ENCODE measurements at regions not wholly inside any gene's neighbourhood (a gene's known extent, or its start where the extent isn't known, plus 50 kb on each side); places are given as distances from the start of the nearest gene placed in this dataset.

GRCh38 chr1:170789063-170789462, 125.1 kb downstream of the PRRX1 start:
- DNase-seq (ENCODE audit: low read depth, low spot score): no peak
- in situ Hi-C loops (cut with HindIII; ENCODE audit: low sequenced_read_pairs): no loop called here
- no peak overlapping the region for H3K4me3 ChIP-seq (ENCODE audit: low read depth, low read length)
- TF ChIP-seq, protein P1, sequence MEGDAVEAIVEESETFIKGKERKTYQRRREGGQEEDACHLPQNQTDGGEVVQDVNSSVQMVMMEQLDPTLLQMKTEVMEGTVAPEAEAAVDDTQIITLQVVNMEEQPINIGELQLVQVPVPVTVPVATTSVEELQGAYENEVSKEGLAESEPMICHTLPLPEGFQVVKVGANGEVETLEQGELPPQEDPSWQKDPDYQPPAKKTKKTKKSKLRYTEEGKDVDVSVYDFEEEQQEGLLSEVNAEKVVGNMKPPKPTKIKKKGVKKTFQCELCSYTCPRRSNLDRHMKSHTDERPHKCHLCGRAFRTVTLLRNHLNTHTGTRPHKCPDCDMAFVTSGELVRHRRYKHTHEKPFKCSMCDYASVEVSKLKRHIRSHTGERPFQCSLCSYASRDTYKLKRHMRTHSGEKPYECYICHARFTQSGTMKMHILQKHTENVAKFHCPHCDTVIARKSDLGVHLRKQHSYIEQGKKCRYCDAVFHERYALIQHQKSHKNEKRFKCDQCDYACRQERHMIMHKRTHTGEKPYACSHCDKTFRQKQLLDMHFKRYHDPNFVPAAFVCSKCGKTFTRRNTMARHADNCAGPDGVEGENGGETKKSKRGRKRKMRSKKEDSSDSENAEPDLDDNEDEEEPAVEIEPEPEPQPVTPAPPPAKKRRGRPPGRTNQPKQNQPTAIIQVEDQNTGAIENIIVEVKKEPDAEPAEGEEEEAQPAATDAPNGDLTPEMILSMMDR (IDR thresholded peaks at IDR 0.05; ENCODE audit: low read depth, low read length): no peak

DNA sequence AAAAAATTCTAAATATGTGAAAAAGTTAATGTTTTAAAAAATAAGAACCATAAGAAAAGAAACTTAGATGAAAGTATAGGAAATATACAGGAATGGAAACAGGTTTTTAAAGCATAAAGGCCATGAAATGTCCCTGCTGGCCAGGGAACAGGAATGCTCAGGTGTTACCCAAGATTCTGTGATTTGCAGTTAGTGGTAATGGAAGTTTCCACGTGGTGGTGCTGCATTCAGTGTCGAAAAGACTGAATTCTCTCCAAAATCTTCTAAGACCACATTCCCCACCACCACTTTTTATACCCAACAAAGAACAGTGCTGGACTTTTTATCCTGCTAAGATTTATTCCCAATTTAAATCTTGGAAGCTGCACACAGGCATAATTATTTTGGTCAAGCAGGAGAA, 126.2 kb downstream of the PRRX1 start:
- TF ChIP-seq, protein P1 (IDR thresholded peaks at IDR 0.05; ENCODE audit: low read depth, low read length): peak; percentile 19
- no peak overlapping the region for H3K4me3 ChIP-seq (ENCODE audit: low read depth, low read length)
- in situ Hi-C loops (cut with HindIII; ENCODE audit: low sequenced_read_pairs): no loop called here
- no peak for DNase-seq (ENCODE audit: low read depth, low spot score)

- no peak overlapping the region for H3K4me3 ChIP-seq (ENCODE audit: low read depth, low read length)
- DNase-seq (ENCODE audit: low read depth, low spot score): peak; percentile 37
- in situ Hi-C loops (cut with HindIII; ENCODE audit: low sequenced_read_pairs): no loop called here
- TF ChIP-seq, protein P1 (IDR thresholded peaks at IDR 0.05; ENCODE audit: low read depth, low read length): no peak
These were observed 126.7 kb downstream of the PRRX1 start for GRCh38 chr1:170790651-170791071.

- in situ Hi-C loops (cut with HindIII; ENCODE audit: low sequenced_read_pairs): no loop called here
- no peak overlapping the region for H3K4me3 ChIP-seq (ENCODE audit: low read depth, low read length)
- DNase-seq (ENCODE audit: low read depth, low spot score): no peak
- TF ChIP-seq, protein P1 (IDR thresholded peaks at IDR 0.05; ENCODE audit: low read depth, low read length): no peak
These were observed 128.0 kb downstream of the PRRX1 start for GRCh38 chr1:170791941-170792340.

- no peak for DNase-seq (ENCODE audit: low read depth, low spot score)
- TF ChIP-seq, protein P1 (IDR thresholded peaks at IDR 0.05; ENCODE audit: low read depth, low read length): no peak
- in situ Hi-C loops (cut with HindIII; ENCODE audit: low sequenced_read_pairs): no loop called here
- H3K4me3 ChIP-seq (ENCODE audit: low read depth, low read length): no peak overlapping the region
These were observed 135.1 kb upstream of the MROH9 start for GRCh38 chr1:170800265-170800664.

GRCh38 chr1:170800812-170801211, 134.5 kb upstream of the MROH9 start:
- DNase-seq (ENCODE audit: low read depth, low spot score): no peak
- in situ Hi-C loops (cut with HindIII; ENCODE audit: low sequenced_read_pairs): no loop called here
- TF ChIP-seq, protein P1 (IDR thresholded peaks at IDR 0.05; ENCODE audit: low read depth, low read length): no peak
- H3K4me3 ChIP-seq (ENCODE audit: low read depth, low read length): no peak overlapping the region

- in situ Hi-C loops (cut with HindIII; ENCODE audit: low sequenced_read_pairs): no loop called here
- no peak for DNase-seq (ENCODE audit: low read depth, low spot score)
These were observed 131.6 kb upstream of the MROH9 start for GRCh38 chr1:170803711-170804110.

More at GRCh38 chr1:170803711-170804110, 131.6 kb upstream of the MROH9 start:
- TF ChIP-seq, protein P1 (IDR thresholded peaks at IDR 0.05; ENCODE audit: low read depth, low read length): no peak
- H3K4me3 ChIP-seq (ENCODE audit: low read depth, low read length): no peak overlapping the region
